ENCODE measurements at regions not wholly inside any gene's neighbourhood (a gene's known extent, or its start where the extent isn't known, plus 50 kb on each side); places are given as distances from the start of the nearest gene placed in this dataset.
A peak's percentile ranks its signal among the peaks of the same experiment; 100 is the strongest.

GRCh38 chr2:138132108-138132507, 167.8 kb downstream of the HNMT start:
- Histone ChIP-seq H3K27ac (no peak overlapping the region), H3K4me1 (ENCODE audit: low read depth) (peaks cover 18% of the 10 kb centered on the region), H3K9me3 (ENCODE audit: low read depth) (no peaks in the 10 kb centered on the region), H3K36me3 (no peaks in the 10 kb centered on the region), H3K4me3 (no peak overlapping the region), H3K27me3 (no peaks in the 10 kb centered on the region)
- no peak for TF ChIP-seq CTCF (IDR thresholded peaks at IDR 0.05; ENCODE audit: low read depth, low read length)
- no peak for DNase-seq (ENCODE audit: low read depth in 1 of 2, low spot score in 1 of 2)

GRCh38 chr2:138137949-138138348, 173.7 kb downstream of the HNMT start:
- H3K27me3 ChIP-seq: no peaks in the 10 kb centered on the region
- no peaks in the 10 kb centered on the region for H3K36me3 ChIP-seq
- TF ChIP-seq CTCF (IDR thresholded peaks at IDR 0.05; ENCODE audit: low read depth, low read length): no peak
- no peaks in the 10 kb centered on the region for H3K9me3 ChIP-seq (ENCODE audit: low read depth)
- H3K4me3 ChIP-seq: no peak overlapping the region
- peaks cover under 1% of the 10 kb centered on the region for H3K4me1 ChIP-seq (ENCODE audit: low read depth)
- DNase-seq (ENCODE audit: low read depth in 1 of 2, low spot score in 1 of 2): no peak
- H3K27ac ChIP-seq: no peak overlapping the region

GRCh38 chr2:138147796-138148195, 183.5 kb downstream of the HNMT start:
- Histone ChIP-seq H3K27ac (no peak overlapping the region), H3K36me3 (no peaks in the 10 kb centered on the region), H3K4me3 (no peak overlapping the region), H3K4me1 (ENCODE audit: low read depth) (peaks cover 9% of the 10 kb centered on the region), H3K9me3 (ENCODE audit: low read depth) (peaks cover 3% of the 10 kb centered on the region), H3K27me3 (no peaks in the 10 kb centered on the region)
- TF ChIP-seq CTCF (IDR thresholded peaks at IDR 0.05; ENCODE audit: low read depth, low read length): no peak
- DNase-seq (ENCODE audit: low read depth in 1 of 2, low spot score in 1 of 2): peak; percentile 13 to 37

- H3K36me3 ChIP-seq: no peaks in the 10 kb centered on the region
- H3K9me3 ChIP-seq (ENCODE audit: low read depth): no peaks in the 10 kb centered on the region
- no peak overlapping the region for H3K4me3 ChIP-seq
- H3K27me3 ChIP-seq: no peaks in the 10 kb centered on the region
- TF ChIP-seq CTCF (IDR thresholded peaks at IDR 0.05; ENCODE audit: low read depth, low read length): no peak
- H3K4me1 ChIP-seq (ENCODE audit: low read depth): no peaks in the 10 kb centered on the region
- DNase-seq (ENCODE audit: low read depth in 1 of 2, low spot score in 1 of 2): no peak
- H3K27ac ChIP-seq: no peak overlapping the region
Observed at GRCh38 chr2:138155304-138155703, 191.0 kb downstream of the HNMT start.

- DNase-seq (ENCODE audit: low read depth in 1 of 2, low spot score in 1 of 2): no peak
- Histone ChIP-seq H3K4me1 (ENCODE audit: low read depth) (no peaks in the 10 kb centered on the region), H3K4me3 (no peak overlapping the region), H3K27me3 (no peaks in the 10 kb centered on the region), H3K36me3 (no peaks in the 10 kb centered on the region), H3K9me3 (ENCODE audit: low read depth) (no peaks in the 10 kb centered on the region), H3K27ac (no peak overlapping the region)
- no peak for TF ChIP-seq CTCF (IDR thresholded peaks at IDR 0.05; ENCODE audit: low read depth, low read length)
Observed at GRCh38 chr2:138157372-138157771, 193.1 kb downstream of the HNMT start.

- no peak for TF ChIP-seq CTCF (IDR thresholded peaks at IDR 0.05; ENCODE audit: low read depth, low read length)
- H3K27ac ChIP-seq: no peak overlapping the region
- no peaks in the 10 kb centered on the region for H3K36me3 ChIP-seq
- no peaks in the 10 kb centered on the region for H3K27me3 ChIP-seq
- DNase-seq (ENCODE audit: low read depth in 1 of 2, low spot score in 1 of 2): no peak
- no peaks in the 10 kb centered on the region for H3K9me3 ChIP-seq (ENCODE audit: low read depth)
- no peak overlapping the region for H3K4me3 ChIP-seq
- no peaks in the 10 kb centered on the region for H3K4me1 ChIP-seq (ENCODE audit: low read depth)
Observed at GRCh38 chr2:138170485-138170884, 206.2 kb downstream of the HNMT start.
